Endometrial microvascular endothelial cells (primary cell): ENCODE measurements at regions not wholly inside any gene's neighbourhood (a gene's known extent, or its start where the extent isn't known, plus 50 kb on each side); places are given as distances from the start of the nearest gene placed in this dataset.

Source experiments
- in situ Hi-C: cut with HindIII; loops from 2 replicates; pipeline ENCODE4 v1.10.0; 2017; ENCODE audit warnings: low sequenced_read_pairs, low pct_unique_long_range_greater_than_20kb; ENCODE audit errors: inconsistent ontology term

DNA sequence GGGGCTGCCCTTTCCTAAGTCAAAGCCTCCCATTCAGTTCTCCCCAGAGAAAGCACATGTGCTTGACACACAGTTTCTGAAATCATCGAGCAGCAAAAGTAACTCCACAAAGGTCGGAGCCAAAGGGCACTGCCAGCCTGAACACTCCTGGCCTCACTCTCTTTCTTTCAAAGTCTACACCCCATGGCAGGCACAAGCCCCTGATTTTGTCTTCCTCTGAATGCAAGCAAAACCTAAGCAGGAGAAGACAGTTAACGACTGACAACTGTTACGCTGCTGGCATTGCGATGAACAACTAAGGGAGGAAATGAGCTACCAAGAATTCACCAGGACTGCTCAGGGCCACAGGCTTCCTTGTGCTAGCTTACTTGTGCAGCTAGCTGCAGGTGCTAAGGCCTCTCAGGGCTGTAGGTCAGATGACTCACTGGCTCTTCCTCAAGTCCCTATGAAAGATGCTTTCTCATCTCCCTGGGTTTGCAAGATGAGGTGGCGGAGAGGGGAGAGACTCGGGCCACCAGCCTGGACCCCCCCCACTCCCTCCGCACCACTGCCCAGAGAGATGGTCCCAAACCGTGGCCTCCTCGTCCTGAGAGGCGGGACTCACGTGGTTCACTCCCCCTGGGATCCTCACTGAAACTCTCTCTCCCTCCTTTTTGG lies 208.2 kb downstream of the DLL1 start:
- in situ Hi-C loops: no loop called here

DNA sequence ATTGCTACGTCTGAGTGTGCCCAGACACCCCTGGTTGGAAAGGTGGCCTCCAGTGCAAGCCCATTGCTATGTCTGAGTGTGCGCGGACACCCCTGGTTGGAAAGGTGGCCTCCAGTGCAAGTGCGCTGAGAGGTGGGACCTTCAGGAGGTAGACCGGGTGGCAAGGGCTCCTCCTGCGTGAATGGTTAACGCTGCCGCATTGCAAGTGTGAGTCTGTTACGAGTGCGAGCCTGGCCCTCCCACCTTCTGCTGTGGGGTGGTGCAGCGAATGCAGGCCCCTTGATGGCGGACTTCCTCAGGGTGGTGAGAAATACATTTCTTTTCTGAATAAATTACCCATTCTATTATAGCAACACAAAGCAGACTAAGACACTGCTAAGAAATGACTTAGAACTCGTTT lies 208.8 kb downstream of the DLL1 start:
- in situ Hi-C loops: no loop called here

DNA sequence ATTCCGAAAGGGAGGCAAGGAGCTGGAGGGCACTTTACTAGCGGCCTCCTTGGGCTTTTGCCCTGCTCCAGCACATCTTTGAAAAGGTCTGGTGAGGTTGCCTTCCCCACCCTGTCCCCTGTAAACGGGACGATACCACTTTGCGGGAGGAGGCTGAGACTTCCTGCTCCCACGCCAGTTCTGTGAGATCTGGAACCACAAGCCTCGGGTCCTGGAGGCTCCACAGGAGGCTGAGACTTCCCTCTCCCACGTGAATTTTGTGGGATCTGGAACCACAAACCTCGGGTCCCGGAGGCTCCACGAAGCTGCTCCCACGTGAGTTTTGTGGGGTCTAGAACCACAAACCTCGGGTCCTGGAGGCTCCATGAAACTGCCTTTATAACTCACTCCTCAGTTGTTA lies 209.3 kb downstream of the DLL1 start:
- in situ Hi-C loops: no loop called here

DNA sequence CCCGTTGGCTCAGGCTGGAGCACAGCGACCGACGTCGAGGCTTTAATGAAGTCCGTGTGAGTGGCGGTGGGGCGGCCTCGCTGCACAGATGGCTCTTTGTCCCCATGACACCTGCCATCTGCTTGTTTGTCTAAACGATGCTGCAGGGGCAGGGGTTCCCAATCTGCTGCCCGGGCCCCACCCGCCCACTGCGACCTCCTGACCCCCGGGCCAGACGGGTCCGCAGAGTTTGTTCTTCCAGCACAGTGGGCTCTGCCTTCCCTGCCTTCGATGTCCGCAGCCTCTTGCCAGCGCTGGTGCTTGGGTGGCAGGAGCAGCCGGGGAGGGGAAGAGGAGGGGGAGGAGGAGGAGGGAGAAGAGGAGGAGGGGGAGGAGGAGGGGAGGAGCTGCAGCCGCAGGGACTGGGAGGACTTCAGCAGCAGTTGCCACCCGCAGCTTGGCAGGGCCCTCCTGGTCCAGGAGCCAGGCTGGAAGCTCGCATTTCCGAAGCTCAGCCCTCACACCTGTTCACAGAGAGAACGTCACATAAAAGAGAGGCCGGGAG lies 210.0 kb downstream of the DLL1 start:
- in situ Hi-C loops: no loop called here

DNA sequence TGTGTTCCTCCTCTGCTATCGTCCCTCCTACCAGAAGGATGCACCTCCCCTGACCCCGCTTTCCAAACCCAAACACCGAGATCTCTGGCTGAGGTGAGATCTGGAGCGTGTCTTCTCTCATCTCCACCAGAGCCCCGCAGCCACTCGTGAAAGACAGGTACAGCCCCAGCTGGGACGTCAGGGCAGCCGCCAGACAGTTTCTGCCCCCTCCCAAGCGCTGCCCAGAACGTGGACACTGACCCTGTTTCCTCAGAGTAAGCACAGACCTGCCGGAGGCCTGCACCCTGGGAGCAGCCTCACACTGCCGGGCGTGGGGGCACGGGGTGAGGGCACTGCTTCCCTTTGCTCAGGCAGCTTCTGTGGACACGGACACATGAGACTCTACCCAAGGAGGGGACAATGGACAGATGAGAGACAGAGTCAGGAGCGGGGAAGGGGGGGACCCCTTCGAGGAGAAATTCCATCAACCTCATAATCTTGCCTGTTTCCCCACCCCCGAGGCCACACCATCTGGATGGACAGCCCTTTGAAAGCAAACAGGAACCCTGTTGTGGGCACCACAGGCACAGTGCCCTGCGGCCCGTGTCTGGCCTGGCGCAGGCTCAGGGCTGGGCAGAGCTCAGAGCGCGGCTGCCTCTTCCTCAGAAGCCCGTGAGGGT lies 210.6 kb downstream of the DLL1 start:
- in situ Hi-C loops: no loop called here

DNA sequence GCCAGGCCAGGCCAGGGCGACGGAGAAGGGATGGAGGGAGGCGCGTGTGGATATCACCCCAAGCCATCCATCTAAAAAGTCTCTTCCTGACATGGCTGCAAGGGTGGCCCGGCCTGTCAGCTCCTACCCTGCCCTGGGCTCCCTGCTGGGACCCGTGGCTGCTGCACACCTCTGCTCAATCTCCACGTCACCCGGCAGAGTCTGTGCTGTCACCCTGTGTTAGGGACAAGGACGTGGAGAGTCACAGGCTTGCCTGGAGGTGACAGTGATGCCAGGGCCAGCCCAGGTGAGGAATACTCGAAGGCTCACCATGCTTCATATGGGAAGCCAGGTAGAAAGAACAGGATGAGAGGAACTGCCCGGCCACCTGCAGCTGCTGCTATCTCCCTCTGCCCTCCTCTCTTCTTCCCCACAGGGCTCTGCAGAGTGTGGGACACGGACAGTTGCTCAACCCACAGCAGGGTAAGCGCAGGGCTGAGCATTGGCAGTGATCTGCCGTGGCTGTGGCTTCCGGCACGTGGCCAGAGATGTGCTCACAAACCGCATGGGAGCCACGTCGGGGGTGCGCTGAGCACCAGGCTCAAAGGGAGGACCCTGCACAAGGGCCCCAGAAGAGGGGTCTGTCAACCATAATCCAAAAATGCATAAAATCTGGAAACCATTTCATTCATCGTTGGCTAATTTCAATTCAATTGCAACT lies 214.3 kb downstream of the DLL1 start:
- in situ Hi-C loops: no loop called here

DNA sequence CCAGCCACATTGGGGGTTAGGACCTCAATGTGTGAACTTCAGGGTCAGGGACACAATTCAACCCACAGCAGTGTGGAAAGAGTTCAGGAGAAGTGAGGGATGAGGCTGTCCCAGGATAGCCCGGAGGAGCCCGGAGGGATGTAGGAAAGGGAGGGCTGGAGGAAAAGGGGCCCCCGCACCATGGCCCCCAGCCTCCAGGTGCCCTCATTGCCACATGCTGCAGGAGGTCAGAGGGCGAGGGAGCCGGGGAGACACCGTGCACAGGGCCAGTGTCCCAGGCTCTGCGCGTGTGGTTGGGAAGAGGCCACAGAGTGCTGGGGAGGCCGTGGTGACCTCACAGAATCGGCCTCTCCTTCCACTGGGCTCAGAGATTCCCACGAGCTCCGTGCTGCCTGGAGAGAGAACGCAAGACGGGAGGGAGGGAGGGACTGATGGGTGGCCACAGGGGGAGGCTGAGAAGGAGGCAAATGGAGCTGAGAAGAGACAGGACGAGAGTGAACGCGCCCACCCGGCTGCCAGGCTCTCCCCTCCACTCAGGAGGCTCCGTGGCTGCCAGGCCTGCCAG lies 215.1 kb downstream of the DLL1 start:
- in situ Hi-C loops: no loop called here

DNA sequence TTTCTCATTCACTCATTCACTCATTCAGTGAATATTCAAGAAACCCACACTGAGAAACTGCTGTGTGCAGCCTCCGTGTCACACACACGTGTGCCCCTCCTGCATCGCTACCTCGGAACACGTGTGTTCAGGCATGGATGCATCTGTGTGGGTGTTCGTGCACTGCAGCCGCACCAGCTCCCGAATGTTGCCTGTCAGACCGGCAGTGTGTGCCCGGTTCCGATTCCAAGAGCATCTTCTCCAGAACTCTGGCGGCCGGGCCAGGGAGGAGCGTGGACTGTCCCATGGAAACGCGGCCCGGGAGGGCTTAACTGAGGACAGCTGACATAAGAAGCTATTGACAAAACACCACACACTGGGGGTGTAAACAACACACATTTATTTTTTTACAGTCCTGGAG lies 216.0 kb downstream of the DLL1 start:
- in situ Hi-C loops: no loop called here

DNA sequence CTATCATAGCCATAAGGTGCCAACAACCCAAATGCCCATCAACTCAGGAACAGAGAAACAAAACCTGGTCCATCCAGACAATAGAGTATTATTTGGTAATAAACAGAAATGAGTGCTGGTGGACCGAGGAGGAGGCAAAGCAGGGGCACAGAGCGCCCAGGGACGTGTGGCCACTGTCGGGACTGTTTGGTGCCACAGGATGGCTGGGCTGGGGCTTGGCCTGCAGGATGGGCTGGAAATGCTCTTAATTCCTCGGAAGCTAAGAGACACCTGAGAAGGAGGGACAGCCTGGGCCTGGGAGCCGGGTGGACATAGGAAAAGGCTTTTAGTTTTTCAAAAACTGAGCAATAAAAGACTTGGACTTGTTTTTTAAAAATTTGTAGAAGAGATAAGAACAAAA lies 216.4 kb downstream of the DLL1 start:
- in situ Hi-C loops: no loop called here

DNA sequence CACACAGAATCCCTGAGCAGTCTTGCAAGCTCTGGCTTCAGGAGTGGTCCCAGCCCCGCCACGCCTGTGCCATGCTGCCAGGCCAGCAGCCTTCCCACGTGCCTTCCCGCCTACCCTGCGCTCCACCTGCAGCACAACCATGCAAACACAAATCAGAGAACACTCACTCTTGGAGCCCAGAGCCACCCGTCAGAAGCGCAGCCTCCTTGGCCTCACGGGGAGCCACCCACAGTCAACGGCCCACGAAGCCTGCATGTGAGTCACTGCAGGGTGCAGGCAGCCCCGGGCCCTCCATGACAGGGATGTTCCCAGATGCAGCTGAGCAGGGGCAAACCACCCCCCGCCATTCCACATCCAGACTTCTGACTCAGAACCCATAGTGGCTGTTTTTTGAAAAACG lies 217.0 kb downstream of the DLL1 start:
- in situ Hi-C loops: no loop called here

DNA sequence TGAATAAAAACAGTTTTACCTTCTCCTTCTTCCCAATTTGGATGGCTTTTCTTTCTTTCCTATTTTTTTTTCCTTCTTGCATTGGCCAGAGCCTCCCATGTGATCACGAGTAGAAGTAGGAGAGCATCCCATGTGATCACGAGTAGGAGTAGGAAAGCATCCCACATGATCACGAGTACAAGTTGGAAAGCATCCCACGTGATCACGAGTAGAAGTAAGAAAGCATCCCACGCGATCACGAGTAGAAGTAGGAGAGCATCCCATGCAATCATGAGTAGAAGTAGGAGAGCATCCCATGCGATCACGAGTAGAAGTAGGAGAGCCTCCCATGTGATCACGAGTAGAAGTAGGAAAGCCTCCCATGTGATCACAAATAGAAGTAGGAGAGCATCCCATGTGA lies 218.6 kb downstream of the DLL1 start:
- in situ Hi-C loops: no loop called here

DNA sequence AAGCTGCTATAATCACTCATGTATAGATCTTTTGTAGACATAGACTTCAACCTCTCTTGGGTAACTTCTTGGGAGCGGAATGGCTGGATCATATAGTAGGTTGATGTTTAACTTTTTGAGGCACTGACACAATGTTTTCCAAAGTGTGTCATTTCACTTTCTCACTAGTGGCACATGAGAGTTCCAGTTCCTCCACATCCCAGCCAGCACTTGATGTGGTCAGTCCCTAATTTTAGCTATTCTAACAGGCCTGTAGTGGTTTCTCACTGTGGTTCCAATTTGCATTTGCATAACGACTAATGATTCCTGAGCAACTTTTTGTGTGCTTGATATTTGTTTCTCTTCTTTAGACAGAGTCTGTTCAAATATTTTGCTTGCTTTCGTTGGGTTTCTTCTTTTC lies 221.3 kb downstream of the DLL1 start:
- in situ Hi-C loops: no loop called here

DNA sequence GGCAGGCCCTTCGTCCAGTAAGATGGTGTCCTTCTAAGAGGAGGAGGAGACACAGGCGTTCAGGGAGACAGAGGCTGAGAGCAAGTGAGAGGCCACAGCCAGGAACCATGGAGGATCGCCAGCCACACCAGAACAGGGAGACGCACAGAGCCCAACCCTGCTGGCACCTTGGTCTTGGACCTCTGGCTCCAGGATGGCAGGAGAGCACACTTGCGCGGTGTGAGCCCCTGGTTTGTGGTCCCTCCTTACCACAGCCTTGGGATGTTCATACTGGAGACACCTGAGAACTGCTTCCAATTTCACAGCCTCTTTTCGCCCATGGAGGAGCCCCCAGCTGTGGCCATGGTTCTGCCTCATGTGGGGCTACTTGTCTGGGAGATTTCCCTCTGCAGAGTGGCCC lies 222.4 kb downstream of the DLL1 start:
- in situ Hi-C loops: no loop called here

DNA sequence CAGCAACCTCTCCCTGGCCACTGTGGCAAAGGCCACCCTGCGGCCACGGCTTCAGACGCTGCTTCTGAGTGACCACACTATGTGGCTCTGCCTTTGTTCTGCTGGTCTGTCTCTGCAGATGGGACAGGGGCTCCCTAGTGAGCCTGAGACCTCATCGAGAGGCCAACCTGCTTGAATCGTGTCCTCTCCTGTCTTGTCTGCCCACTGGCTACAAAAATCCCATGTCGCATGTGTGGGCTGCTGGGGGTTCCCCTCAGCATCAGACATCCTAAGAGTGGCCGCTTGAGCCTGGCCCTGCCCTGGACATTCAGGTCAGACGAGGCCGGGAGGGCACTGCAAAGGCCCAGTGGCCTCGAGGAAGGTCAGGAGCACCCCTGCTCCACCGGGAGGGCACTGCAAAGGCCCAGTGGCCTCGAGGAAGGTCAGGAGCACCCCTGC lies 222.9 kb downstream of the DLL1 start:
- in situ Hi-C loops: no loop called here

DNA sequence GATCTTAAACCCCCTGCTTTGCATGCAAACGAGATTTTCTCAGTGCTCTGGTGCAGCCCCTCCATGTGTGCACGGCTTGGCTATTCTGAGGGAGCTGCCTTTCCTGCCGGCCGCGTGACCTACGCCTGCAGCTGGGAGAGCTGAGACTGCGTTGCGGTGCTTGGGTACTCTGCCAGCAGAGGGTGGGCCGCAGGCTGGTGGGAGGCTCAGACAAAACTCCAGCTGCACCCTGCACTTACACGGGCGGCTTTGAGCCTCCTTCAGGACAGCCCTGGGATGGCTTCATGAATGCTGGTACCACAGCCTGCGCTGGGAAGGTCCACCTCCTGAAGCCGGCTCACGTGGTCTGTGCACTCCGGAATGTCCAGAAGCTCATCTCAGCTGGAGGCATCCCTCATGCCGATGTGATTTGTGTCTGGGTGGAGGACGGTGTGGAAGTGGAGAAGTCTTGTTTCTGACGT lies 223.7 kb downstream of the DLL1 start:
- in situ Hi-C loops: no loop called here

DNA sequence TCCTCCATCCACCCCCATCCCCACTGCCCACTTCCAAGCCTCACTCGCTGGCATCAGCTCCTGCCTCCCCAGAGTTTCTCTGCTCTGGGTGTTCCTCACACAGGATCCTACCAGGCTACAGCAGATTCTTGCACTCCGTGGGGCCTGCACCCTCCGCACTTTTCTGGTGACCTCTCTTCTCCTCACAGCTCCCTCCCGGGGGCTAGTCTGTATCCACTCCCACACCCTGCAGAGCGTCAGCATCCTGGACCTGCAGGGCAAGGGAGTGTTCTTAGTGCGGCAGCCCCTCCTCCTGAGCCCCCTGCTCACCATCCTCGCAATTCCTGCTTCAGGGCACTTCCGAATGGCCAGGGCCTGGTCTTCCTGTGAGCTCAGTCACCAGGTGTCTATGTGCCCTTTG lies 224.2 kb downstream of the DLL1 start:
- in situ Hi-C loops: no loop called here

DNA sequence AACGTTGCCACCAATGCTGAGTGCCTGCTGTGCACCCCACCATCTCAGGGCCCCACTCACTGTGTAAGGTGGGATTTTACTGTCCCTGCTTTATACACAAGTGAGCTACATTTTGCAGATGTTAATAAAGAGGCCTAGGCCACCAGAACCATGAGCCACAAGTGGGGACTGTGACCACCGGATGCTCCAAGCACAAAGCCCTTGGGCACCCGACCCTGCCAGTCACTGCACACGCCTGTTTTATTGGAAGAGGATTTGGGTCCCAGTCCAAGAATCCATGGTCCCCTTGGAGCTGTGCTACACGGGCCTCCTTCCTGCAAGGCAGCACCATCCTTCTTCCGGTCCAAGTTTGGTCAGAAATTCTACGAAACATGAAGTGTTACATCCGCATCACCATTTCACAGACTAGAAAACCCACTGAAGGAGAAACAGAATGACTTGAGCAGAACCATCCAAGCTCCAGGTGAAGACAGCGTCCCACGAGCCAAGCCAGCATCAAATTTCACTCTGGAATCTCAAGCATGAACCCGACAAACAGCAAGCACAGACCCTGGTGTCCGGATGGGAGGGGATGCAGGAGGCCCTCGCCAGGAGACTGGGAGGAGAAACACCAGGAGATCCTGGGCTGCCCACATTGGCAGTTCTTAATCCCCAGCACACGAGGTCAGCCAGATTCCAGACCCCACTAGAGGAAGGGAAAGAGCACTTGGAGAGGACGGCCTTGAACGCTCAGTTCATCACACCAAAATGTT lies 226.9 kb downstream of the DLL1 start:
- in situ Hi-C loops: no loop called here

DNA sequence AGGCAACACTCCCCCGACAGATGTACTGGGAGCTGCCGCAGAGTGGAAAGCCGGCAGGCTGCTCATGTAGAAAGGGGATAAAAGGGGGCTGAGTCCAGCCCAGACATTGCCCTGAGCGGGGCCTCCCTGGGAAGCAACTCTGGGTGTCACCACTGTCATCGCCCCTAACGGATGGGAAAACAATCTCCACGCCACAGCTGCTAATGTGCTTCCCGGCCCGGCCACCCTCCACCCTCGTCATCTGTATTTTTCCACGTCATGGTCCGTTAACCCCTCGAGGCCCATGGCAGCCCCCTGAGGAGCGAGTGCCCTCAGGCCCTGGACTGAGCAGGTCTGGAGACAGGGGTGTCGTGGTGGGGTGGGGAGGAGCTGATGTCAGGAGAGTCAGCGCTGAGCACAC lies 227.4 kb downstream of the DLL1 start:
- in situ Hi-C loops: no loop called here

DNA sequence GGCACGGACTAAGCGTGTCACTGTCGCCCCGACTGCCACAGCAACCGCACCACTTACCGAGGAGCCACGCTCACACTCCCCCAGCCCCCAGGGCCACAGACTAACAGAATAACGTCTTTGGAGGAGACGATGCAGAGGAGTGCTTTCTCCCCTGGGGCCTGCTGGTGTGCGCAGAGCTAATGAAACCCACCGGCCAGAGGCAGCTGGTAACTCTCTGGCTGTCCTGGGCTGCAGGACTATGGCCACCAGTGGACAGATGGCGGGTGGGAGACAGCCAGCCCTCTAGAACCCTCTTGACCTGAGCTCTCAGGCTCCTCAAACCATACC lies 228.0 kb downstream of the DLL1 start:
- in situ Hi-C loops: no loop called here
